RWPE1 (cell line): ENCODE measurements at regions not wholly inside any gene's neighbourhood (a gene's known extent, or its start where the extent isn't known, plus 50 kb on each side); places are given as distances from the start of the nearest gene placed in this dataset.

ENCODE experiments used
- CTCF ChIA-PET: fragments of 350-600 bp; sonication (Branson Sonifier 250); formaldehyde crosslinking; extraction: SDS; loops from one replicate; lab custom pipeline; 2021; lab: Yijun Ruan, JAX
- POLR2A ChIA-PET: fragments of 400-600 bp; formaldehyde crosslinking; extraction: SDS; loops from one replicate; lab custom pipeline; 2020; ENCODE audit warnings: antibody characterized with exemption; ENCODE audit not compliant: low non-redundant PET; lab: Yijun Ruan, JAX
- DNase-seq: peaks from one replicate; pipeline ENCODE4 v3.0.0; 2012; ENCODE audit warnings: low spot score
- H3K27ac ChIP-seq: fragments of 450-650 bp; 2 replicates; pipeline ENCODE4 v1.5.1; 2017
- CTCF ChIP-seq: fragments of 450-650 bp; conservative IDR thresholded peaks from 2 replicates; pipeline ENCODE4 v1.5.1; 2017; ENCODE audit warnings: low read depth, mild to moderate bottlenecking

- CTCF ChIA-PET = interaction anchor here (0.5 to 0.7 kb wide), 3 partner anchors 114 to 1701 kb away, joined by 3 to 6 read pairs (median 4); no protein-coding TSS in a partner anchor
Measured at GRCh38 chr13:60655256-60655655, 258.2 kb downstream of the TDRD3 start.

GRCh38 chr13:60654415-60654814 lies 257.4 kb downstream of the TDRD3 start:
- CTCF ChIA-PET = interaction anchor here (0.7 kb wide), 2 partner anchors 13 to 325 kb away, joined by 3 to 4 read pairs; no protein-coding TSS in a partner anchor
- DNase-seq = peak; percentile 14
- peak; percentile 60 for TF ChIP-seq CTCF
- POLR2A ChIA-PET = no interaction called here
- H3K27ac ChIP-seq = no peak overlapping the region

More at GRCh38 chr13:60655256-60655655, 258.2 kb downstream of the TDRD3 start:
- no peak for TF ChIP-seq CTCF
- no peak overlapping the region for H3K27ac ChIP-seq
- no peak for DNase-seq
- POLR2A ChIA-PET = no interaction called here

- no peak for TF ChIP-seq CTCF
- ChIA-PET CTCF (no interaction called here), POLR2A (no interaction called here)
- DNase-seq = no peak
- H3K27ac ChIP-seq = no peak overlapping the region
Measured at GRCh38 chr13:60647547-60647946, 250.5 kb downstream of the TDRD3 start.

- ChIA-PET CTCF (no interaction called here), POLR2A (no interaction called here)
- DNase-seq = no peak
- no peak overlapping the region for H3K27ac ChIP-seq
- no peak for TF ChIP-seq CTCF
Measured at GRCh38 chr13:60646620-60647019, 249.6 kb downstream of the TDRD3 start.

- no peak for TF ChIP-seq CTCF
- CTCF ChIA-PET = no interaction called here
- no peak for DNase-seq
- no peak overlapping the region for H3K27ac ChIP-seq
- POLR2A ChIA-PET = no interaction called here
Measured at GRCh38 chr13:60645676-60646075, 248.7 kb downstream of the TDRD3 start.

GRCh38 chr13:60642552-60642951 lies 245.5 kb downstream of the TDRD3 start:
- CTCF ChIA-PET = interaction anchor here (0.5 kb wide), 1 partner anchor 92 kb away, joined by 3 read pairs; no protein-coding TSS in a partner anchor
- TF ChIP-seq CTCF = no peak
- no peak for DNase-seq
- no peak overlapping the region for H3K27ac ChIP-seq
- POLR2A ChIA-PET = no interaction called here
